ENCODE measurements at regions not wholly inside any gene's neighbourhood (a gene's known extent, or its start where the extent isn't known, plus 50 kb on each side); places are given as distances from the start of the nearest gene placed in this dataset.

DNA sequence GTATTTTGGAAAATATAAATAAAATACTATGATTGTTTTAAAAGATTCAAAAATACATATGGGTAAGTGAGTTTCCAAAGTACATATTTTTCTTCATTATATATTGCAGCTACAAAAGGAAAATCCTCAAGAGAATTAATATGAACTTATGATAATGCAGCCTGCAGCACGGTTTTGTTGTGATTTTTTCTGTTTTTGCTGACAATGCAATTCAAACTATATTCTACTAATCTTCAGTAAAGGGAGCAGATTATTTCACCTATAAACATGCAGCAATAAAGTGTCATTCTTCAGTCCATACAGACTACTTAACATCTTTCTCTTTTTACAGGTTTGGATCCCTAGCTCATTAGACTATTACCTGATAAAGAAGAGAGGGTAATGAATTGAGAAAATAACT, 582.1 kb upstream of the MGAT4C start:
- Histone ChIP-seq H3K23me2 (ENCODE audit: insufficient read length, low read depth, low read length, poor library complexity, severe bottlenecking) (no peaks in the 10 kb centered on the region), H4K20me1 (ENCODE audit: control insufficient read depth, insufficient read depth, insufficient read length) (no peaks in the 10 kb centered on the region), H3K14ac (ENCODE audit: insufficient read depth, low read length) (no peak overlapping the region), H3K4me2 (ENCODE audit: insufficient read depth, insufficient read length, low read length) (no peak overlapping the region), H3K56ac (ENCODE audit: insufficient read length, low read depth, low read length) (no peak overlapping the region), H3K18ac (ENCODE audit: insufficient read length, low read depth, low read length) (no peak overlapping the region), H3K4me1 (ENCODE audit: insufficient read depth, low read length) (no peaks in the 10 kb centered on the region), H3K23ac (ENCODE audit: insufficient read length, low read depth, low read length) (no peak overlapping the region), H3K79me1 (ENCODE audit: insufficient read depth, low read depth, low read length, poor library complexity, severe bottlenecking) (no peaks in the 10 kb centered on the region), H2BK120ac (ENCODE audit: low read depth, low read length, poor library complexity, severe bottlenecking) (no peak overlapping the region), H3K27ac (ENCODE audit: insufficient read length, low read depth, low read length) (no peak overlapping the region), H2BK5ac (ENCODE audit: insufficient read length, low read length) (no peak overlapping the region), H2BK20ac (ENCODE audit: low read depth, low read length, poor library complexity, severe bottlenecking) (no peak overlapping the region), H2AFZ (ENCODE audit: low read length) (no peak overlapping the region), H2BK12ac (ENCODE audit: insufficient read length, low read depth, low read length) (no peak overlapping the region), H4K91ac (ENCODE audit: insufficient read length, low read depth, low read length) (no peak overlapping the region), H3K27me3 (ENCODE audit: insufficient read depth, low read length) (no peaks in the 10 kb centered on the region), H3K9me3 (ENCODE audit: control insufficient read depth, low read depth, low read length) (no peaks in the 10 kb centered on the region), H3K4ac (ENCODE audit: low read depth, low read length) (no peak overlapping the region), H2AK5ac (ENCODE audit: insufficient read length, low read length) (no peak overlapping the region), H4K8ac (replicated peaks; ENCODE audit: insufficient read length, low read depth, low read length) (no peak overlapping the region), H4K5ac (ENCODE audit: insufficient read length, low read depth, low read length) (no peak overlapping the region), H2BK15ac (ENCODE audit: low read depth, low read length) (no peak overlapping the region), H3K9ac (ENCODE audit: extremely low read depth, insufficient read length, low read length) (no peak overlapping the region), H3K79me2 (ENCODE audit: insufficient read depth, low read length) (no peaks in the 10 kb centered on the region), H3T11ph (ENCODE audit: low read length) (no peak overlapping the region)
- Mint-ChIP-seq H3K27ac (no peak overlapping the region), H3K4me3 (no peak overlapping the region), H3K9me3 (no peaks in the 10 kb centered on the region), H3K4me1 (peaks cover 16 to 19% of the 10 kb centered on the region in 2 experiments), H3K27me3 (ENCODE audit: low read depth) (no peaks in the 10 kb centered on the region), H3K36me3 (ENCODE audit: insufficient read depth in 1 of 3, low read depth in 3 of 3) (no peaks in the 10 kb centered on the region)
- TF ChIP-seq CTCF (conservative IDR thresholded peaks at IDR 0.05) = no peak
- DNase-seq = no peak
- no CpG with 5 or more reads among the region's 1 CpG for WGBS (ENCODE audit: extremely low coverage, insufficient read length, low lambda C conversion rate)
